ENCODE measurements at regions not wholly inside any gene's neighbourhood (a gene's known extent, or its start where the extent isn't known, plus 50 kb on each side); places are given as distances from the start of the nearest gene placed in this dataset.
"Not testable (repeated sequence)": the region's sequence is repeated elsewhere in the genome, so short reads cannot be mapped to it uniquely, and the experiment has no call there.

- Mint-ChIP-seq H3K27ac (no peak overlapping the region), H3K4me1 (peaks cover 16% of the 10 kb centered on the region), H3K36me3 (peaks cover 3% of the 10 kb centered on the region), H3K4me3 (no peak overlapping the region), H3K27me3 (ENCODE audit: insufficient read depth, low read depth) (peaks cover 3% of the 10 kb centered on the region), H3K9me3 (peaks cover 17% of the 10 kb centered on the region)
- no peaks in the 10 kb centered on the region for H3K36me3 ChIP-seq
- no peak overlapping the region for H3K9ac ChIP-seq
- no peak for DNase-seq (ENCODE audit: low spot score)
- no peak overlapping the region for H2AFZ ChIP-seq (replicated peaks)
- no peak overlapping the region for H3K4me3 ChIP-seq
- peaks cover 20% of the 10 kb centered on the region for H3K4me1 ChIP-seq
- no peaks in the 10 kb centered on the region for H3F3A ChIP-seq (ENCODE audit: low read depth)
- no peak overlapping the region for H3K4me2 ChIP-seq
- H3K27ac ChIP-seq = no peak overlapping the region
- H3K27me3 ChIP-seq = no peaks in the 10 kb centered on the region
- no peaks in the 10 kb centered on the region for H3K79me2 ChIP-seq (ENCODE audit: low read depth)
- TF ChIP-seq EZH2phosphoT487 (IDR thresholded peaks at IDR 0.05) (no peak), CTCF (IDR thresholded peaks at IDR 0.05) (no peak), EZH2 (IDR thresholded peaks at IDR 0.05) (no peak)
- no peaks in the 10 kb centered on the region for H3K9me3 ChIP-seq (ENCODE audit: low read depth)
- H4K20me1 ChIP-seq (ENCODE audit: low read depth) = no peaks in the 10 kb centered on the region
Measured at GRCh38 chr3:66557170-66557569, 56.3 kb upstream of the LRIG1 start.

GRCh38 chr3:66559924-66560323, 59.1 kb upstream of the LRIG1 start:
- H3K27ac Mint-ChIP-seq; H3K4me1 Mint-ChIP-seq; H3K27me3 Mint-ChIP-seq (ENCODE audit: insufficient read depth, low read depth); H3K9me3 ChIP-seq (ENCODE audit: low read depth); H3K9ac ChIP-seq; DNase-seq (ENCODE audit: low spot score); H3K4me3 ChIP-seq; H3K4me1 ChIP-seq; H3K4me2 ChIP-seq; H2AFZ ChIP-seq (replicated peaks); H3K79me2 ChIP-seq (ENCODE audit: low read depth); H3K36me3 Mint-ChIP-seq; H3K27me3 ChIP-seq; H3K4me3 Mint-ChIP-seq; H4K20me1 ChIP-seq (ENCODE audit: low read depth); H3F3A ChIP-seq (ENCODE audit: low read depth); H3K27ac ChIP-seq; H3K36me3 ChIP-seq: not testable (repeated sequence)
- H3K9me3 Mint-ChIP-seq = peaks cover 17% of the 10 kb centered on the region

GRCh38 chr3:66561367-66561766, 60.5 kb upstream of the LRIG1 start:
- H3K36me3 Mint-ChIP-seq = peaks cover 3% of the 10 kb centered on the region
- no peak overlapping the region for H3K9ac ChIP-seq
- no peaks in the 10 kb centered on the region for H3F3A ChIP-seq (ENCODE audit: low read depth)
- H3K27ac ChIP-seq = no peak overlapping the region
- H2AFZ ChIP-seq (replicated peaks) = no peak overlapping the region
- no peaks in the 10 kb centered on the region for H3K36me3 ChIP-seq
- no peak overlapping the region for H3K27ac Mint-ChIP-seq
- H3K4me1 ChIP-seq = peaks cover 5% of the 10 kb centered on the region
- no peaks in the 10 kb centered on the region for H3K79me2 ChIP-seq (ENCODE audit: low read depth)
- DNase-seq (ENCODE audit: low spot score) = no peak
- no peak overlapping the region for H3K4me3 ChIP-seq
- no peak overlapping the region for H3K4me3 Mint-ChIP-seq
- no peaks in the 10 kb centered on the region for H4K20me1 ChIP-seq (ENCODE audit: low read depth)
- no peaks in the 10 kb centered on the region for H3K9me3 ChIP-seq (ENCODE audit: low read depth)
- peaks cover 2% of the 10 kb centered on the region for H3K27me3 Mint-ChIP-seq (ENCODE audit: insufficient read depth, low read depth)
- no peak for TF ChIP-seq EZH2 (IDR thresholded peaks at IDR 0.05)
- TF ChIP-seq EZH2phosphoT487 (IDR thresholded peaks at IDR 0.05) = no peak
- TF ChIP-seq CTCF (IDR thresholded peaks at IDR 0.05) = no peak
- no peaks in the 10 kb centered on the region for H3K27me3 ChIP-seq
- no peak overlapping the region for H3K4me2 ChIP-seq
- H3K4me1 Mint-ChIP-seq = no peaks in the 10 kb centered on the region
- H3K9me3 Mint-ChIP-seq = peaks cover 17% of the 10 kb centered on the region

GRCh38 chr3:66565301-66565700, 64.5 kb upstream of the LRIG1 start:
- DNase-seq (ENCODE audit: low spot score) = no peak

More at GRCh38 chr3:66565301-66565700, 64.5 kb upstream of the LRIG1 start:
- Mint-ChIP-seq H3K27me3 (ENCODE audit: insufficient read depth, low read depth) (peaks cover 8% of the 10 kb centered on the region), H3K36me3 (peaks cover 2% of the 10 kb centered on the region), H3K4me1 (peaks cover 3% of the 10 kb centered on the region), H3K9me3 (peaks cover 4% of the 10 kb centered on the region), H3K4me3 (no peak overlapping the region), H3K27ac (no peak overlapping the region)
- Histone ChIP-seq H3K9me3 (ENCODE audit: low read depth) (no peaks in the 10 kb centered on the region), H3K79me2 (ENCODE audit: low read depth) (no peaks in the 10 kb centered on the region), H3F3A (ENCODE audit: low read depth) (no peaks in the 10 kb centered on the region), H3K27me3 (no peaks in the 10 kb centered on the region), H2AFZ (replicated peaks) (no peak overlapping the region), H3K4me2 (no peak overlapping the region), H3K9ac (no peak overlapping the region), H3K4me3 (no peak overlapping the region), H3K27ac (no peak overlapping the region), H3K4me1 (peaks cover 5% of the 10 kb centered on the region), H3K36me3 (no peaks in the 10 kb centered on the region), H4K20me1 (ENCODE audit: low read depth) (no peaks in the 10 kb centered on the region)
- no peak for TF ChIP-seq EZH2phosphoT487 (IDR thresholded peaks at IDR 0.05)
- TF ChIP-seq EZH2 (IDR thresholded peaks at IDR 0.05) = no peak
- TF ChIP-seq CTCF (IDR thresholded peaks at IDR 0.05) = no peak

All from neural progenitor cell (in vitro differentiated cells).